GM12864 (cell line): ENCODE measurements at regions not wholly inside any gene's neighbourhood (a gene's known extent, or its start where the extent isn't known, plus 50 kb on each side); places are given as distances from the start of the nearest gene placed in this dataset.

Source experiments
- DNase-seq: peaks from one replicate; pipeline ENCODE4 v3.0.0-alpha.2; 2011; ENCODE audit warnings: low read depth
- H3K4me3 ChIP-seq: 2 replicates; pipeline ENCODE4 v1.5.1; 2011; ENCODE audit warnings: mild to moderate bottlenecking, low read depth, low read length, control low read depth
- CTCF ChIP-seq: IDR thresholded peaks from 2 replicates; pipeline ENCODE4 v1.5.1; 2011; ENCODE audit warnings: low read depth, mild to moderate bottlenecking, moderate library complexity, low read length, control low read depth, inconsistent platforms; ENCODE audit errors: missing control alignments

- H3K4me3 ChIP-seq, result no peak overlapping the region
- TF ChIP-seq CTCF, result no peak
- DNase-seq, result no peak
These were observed 901.2 kb upstream of the NR2F2 start for GRCh38 chr15:95429345-95429744.

GRCh38 chr15:95431518-95431917 lies 899.0 kb upstream of the NR2F2 start:
- H3K4me3 ChIP-seq, result no peak overlapping the region
- TF ChIP-seq CTCF, result no peak
- DNase-seq, result no peak

- no peak overlapping the region for H3K4me3 ChIP-seq
- DNase-seq, result no peak
- TF ChIP-seq CTCF, result no peak
These were observed 897.6 kb upstream of the NR2F2 start for GRCh38 chr15:95432878-95433405.

- TF ChIP-seq CTCF, result no peak
- no peak overlapping the region for H3K4me3 ChIP-seq
- DNase-seq, result no peak
These were observed 890.6 kb upstream of the NR2F2 start for GRCh38 chr15:95439922-95440376.

GRCh38 chr15:95440712-95441111 lies 889.8 kb upstream of the NR2F2 start:
- no peak for DNase-seq
- no peak for TF ChIP-seq CTCF
- no peak overlapping the region for H3K4me3 ChIP-seq

- TF ChIP-seq CTCF, result no peak
- DNase-seq, result no peak
- H3K4me3 ChIP-seq, result no peak overlapping the region
These were observed 888.3 kb upstream of the NR2F2 start for GRCh38 chr15:95442107-95442719.

GRCh38 chr15:95444860-95445259 lies 885.6 kb upstream of the NR2F2 start:
- H3K4me3 ChIP-seq, result no peak overlapping the region
- no peak for DNase-seq
- TF ChIP-seq CTCF, result no peak
